AG09309 (cell line): ENCODE measurements at regions not wholly inside any gene's neighbourhood (a gene's known extent, or its start where the extent isn't known, plus 50 kb on each side); places are given as distances from the start of the nearest gene placed in this dataset.

ENCODE experiments used
- DNase-seq: peaks from one replicate; pipeline ENCODE4 v3.0.0-alpha.2; 2010; ENCODE audit warnings: low read depth
- H3K4me3 ChIP-seq: 2 replicates; pipeline ENCODE4 v1.5.1; 2011; ENCODE audit warnings: mild to moderate bottlenecking, low read depth, low read length, moderate library complexity; ENCODE audit not compliant: control insufficient read depth
- TF ChIP-seq, protein P1 (sequence below): IDR thresholded peaks from 2 replicates; pipeline ENCODE4 v1.5.1; 2011; ENCODE audit warnings: mild to moderate bottlenecking, low read depth, low read length, inconsistent platforms; ENCODE audit not compliant: insufficient read depth, control insufficient read depth; ENCODE audit errors: missing control alignments

DNA sequence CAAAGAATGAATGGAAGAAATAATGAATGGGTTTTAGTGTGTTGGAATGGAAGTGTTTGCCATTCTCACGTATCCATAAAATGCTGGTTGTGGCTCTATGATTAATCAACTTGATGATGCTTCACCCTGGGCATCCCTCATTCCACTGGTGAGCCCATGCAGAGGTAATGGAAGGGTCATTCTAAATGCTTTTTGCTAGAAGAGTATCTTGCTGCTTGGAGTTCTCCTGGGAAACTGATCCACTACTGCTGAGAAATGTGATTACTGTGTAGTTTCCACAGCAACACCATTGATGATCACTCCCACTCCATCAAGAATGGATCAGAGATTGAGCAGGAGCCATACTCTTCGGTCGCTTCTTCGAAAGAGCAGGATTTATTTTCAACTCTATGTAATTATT lies 101.6 kb downstream of the ARL5B start:
- TF ChIP-seq, protein P1, sequence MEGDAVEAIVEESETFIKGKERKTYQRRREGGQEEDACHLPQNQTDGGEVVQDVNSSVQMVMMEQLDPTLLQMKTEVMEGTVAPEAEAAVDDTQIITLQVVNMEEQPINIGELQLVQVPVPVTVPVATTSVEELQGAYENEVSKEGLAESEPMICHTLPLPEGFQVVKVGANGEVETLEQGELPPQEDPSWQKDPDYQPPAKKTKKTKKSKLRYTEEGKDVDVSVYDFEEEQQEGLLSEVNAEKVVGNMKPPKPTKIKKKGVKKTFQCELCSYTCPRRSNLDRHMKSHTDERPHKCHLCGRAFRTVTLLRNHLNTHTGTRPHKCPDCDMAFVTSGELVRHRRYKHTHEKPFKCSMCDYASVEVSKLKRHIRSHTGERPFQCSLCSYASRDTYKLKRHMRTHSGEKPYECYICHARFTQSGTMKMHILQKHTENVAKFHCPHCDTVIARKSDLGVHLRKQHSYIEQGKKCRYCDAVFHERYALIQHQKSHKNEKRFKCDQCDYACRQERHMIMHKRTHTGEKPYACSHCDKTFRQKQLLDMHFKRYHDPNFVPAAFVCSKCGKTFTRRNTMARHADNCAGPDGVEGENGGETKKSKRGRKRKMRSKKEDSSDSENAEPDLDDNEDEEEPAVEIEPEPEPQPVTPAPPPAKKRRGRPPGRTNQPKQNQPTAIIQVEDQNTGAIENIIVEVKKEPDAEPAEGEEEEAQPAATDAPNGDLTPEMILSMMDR = no peak
- DNase-seq = no peak
- no peak overlapping the region for H3K4me3 ChIP-seq

DNA sequence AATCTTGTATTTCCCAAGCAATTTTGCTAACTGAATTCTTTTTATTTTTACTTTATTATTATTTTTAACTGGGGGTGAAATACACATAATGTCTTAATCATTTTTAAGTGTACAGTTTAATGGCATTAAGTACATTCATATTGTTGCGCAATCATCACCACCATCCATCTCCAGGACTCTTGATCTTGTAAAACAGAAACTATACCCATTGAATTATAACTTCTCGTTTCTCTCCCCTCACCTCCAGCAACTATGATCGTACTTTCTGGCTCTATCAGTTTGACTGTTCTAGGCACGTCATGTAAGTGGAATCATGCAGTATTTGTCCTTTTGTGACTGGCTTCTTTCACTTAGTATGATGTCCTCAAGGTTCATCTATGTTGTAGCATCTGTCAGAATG lies 108.8 kb downstream of the ARL5B start:
- no peak for DNase-seq

DNA sequence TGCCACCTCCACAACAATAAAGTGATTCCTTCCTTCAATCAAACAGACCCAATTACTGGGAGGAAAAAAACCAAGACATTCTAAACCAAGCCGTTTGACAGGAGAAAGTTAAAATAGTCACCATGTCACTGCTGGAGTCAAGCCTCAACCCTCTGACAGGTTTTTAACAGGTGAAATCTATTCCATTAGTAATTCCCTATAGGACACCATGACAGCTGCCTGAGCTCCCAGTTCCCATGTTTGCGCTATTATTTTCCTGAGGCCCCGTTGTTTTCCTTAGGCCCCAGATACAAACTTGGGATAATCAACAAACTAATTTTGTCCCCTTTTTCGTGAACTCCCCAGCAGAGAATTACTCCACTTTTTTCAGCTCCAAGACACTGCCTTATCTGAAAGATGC lies 113.9 kb downstream of the ARL5B start:
- TF ChIP-seq, protein P1 = no peak
- no peak for DNase-seq
- no peak overlapping the region for H3K4me3 ChIP-seq

More for the DNA sequence above, 108.8 kb downstream of the ARL5B start:
- TF ChIP-seq, protein P1 = no peak
- H3K4me3 ChIP-seq = no peak overlapping the region

DNA sequence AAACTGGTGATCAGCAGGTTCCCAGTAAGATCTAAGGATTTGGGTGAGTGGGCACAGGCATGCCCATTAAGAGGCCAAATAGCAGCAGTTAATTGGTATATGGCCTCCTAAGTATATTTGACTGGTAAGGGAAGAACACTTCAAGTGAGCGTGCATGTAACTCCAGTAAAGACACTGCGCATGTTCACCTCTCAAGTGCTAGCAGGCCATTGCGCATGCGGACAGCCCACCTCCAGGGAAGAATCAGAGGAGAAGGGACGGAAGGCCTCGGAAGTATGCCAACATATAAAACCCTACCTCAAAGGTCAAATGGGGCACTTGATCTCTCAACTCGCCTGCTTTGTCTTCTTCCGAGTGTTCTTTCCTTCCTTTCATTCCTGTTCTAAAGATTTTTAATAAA lies 118.0 kb downstream of the ARL5B start:
- H3K4me3 ChIP-seq = no peak overlapping the region
- no peak for DNase-seq
- TF ChIP-seq, protein P1 = no peak

DNA sequence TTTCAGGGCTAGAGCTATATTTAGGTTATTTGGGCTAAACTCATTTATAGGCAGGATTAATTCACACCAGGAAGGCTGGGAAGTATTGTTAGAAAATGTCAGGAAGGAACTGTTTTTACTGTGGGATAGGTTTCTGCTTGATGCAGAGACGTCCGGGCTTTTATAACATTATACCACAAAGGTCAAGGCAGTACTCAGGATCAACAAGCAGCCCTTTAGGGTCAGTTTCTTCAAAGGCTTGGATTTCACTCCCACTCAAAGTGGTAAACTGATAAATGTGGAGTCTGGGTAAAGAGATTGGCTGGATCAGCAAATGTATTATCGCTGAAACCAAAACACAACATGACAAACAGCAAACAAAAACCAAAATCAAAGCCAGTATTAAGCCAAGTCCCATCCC lies 127.2 kb downstream of the ARL5B start:
- TF ChIP-seq, protein P1 = no peak
- no peak for DNase-seq
- H3K4me3 ChIP-seq = no peak overlapping the region

DNA sequence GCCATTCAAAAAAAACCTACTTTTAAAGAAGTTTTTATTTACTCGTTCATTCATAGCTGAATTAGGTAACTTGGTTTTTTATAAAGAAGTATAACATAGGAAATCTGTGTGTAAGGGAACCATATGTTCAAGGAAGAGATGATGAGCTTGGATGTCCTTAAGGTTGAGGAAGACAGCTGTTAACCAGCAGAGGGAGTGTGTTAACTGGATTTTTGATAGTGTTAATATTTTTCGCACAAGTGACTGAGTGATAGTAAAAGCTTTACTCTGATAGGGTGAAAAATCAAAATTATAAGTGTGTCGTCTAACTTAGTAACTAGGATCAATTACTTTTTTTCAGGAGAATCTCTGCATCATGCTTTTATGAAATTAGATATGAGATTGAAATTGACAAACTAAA lies 134.7 kb downstream of the ARL5B start:
- no peak overlapping the region for H3K4me3 ChIP-seq

More for the DNA sequence above, 134.7 kb downstream of the ARL5B start:
- TF ChIP-seq, protein P1 = peak; percentile 21
- no peak for DNase-seq
